ENCODE measurements at regions not wholly inside any gene's neighbourhood (a gene's known extent, or its start where the extent isn't known, plus 50 kb on each side); places are given as distances from the start of the nearest gene placed in this dataset.
A peak's percentile ranks its signal among the peaks of the same experiment; 100 is the strongest.

DNA sequence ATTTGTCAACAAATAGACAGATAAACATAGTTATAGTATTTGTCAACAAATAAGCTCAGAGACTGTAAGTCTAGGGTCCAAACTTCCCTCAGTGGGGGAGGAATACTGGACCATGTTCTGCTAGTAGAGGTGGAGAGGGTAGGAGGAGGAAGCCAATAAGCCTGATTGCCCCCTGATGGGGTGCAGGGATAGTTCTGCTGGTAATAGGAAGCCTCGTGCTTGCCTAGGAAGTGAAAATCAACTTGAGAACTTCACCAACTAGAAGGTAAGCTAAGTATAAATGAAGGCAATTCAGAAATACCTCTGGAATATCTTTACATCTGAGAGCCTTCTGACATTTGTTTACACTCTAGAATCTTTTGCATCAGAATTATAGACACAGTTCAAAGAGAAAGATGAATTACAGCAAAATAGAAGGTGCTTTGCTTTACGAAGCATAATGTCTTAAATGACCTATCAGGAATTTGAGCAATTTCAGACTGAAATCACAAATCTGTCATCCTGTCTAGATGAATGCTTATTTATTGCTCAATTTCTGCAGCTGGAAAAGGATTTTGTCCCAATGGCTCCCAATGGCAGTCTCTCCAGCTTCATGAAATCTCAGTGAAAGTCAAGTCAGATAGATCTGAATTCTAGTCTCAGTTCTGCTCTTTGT is 225.6 kb upstream of the TBC1D5 start:
- no peak for DNase-seq (ENCODE audit: low spot score in 2 of 2)
- no peak for FAIRE-seq

DNA sequence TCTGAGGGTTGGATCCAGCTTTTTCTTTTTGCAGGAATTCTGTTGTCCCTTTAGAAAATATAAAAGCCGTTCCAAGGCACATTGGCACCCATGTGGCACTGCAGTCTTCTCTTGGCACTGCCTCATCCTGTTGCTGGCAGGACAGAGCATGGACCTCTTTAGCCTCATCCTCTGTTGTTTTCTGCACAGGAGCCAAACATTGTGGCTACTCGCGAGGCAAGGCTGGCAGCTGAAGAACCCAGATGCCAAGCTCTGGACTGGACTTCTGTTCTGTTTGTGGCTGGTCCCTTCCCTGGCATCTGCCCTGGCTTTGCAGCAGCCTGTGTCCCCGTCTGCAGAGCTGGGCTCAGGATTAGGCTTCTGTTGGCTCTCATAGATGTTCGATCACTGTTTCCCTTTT is 224.7 kb upstream of the TBC1D5 start:
- peak; percentile 48 for FAIRE-seq

DNA sequence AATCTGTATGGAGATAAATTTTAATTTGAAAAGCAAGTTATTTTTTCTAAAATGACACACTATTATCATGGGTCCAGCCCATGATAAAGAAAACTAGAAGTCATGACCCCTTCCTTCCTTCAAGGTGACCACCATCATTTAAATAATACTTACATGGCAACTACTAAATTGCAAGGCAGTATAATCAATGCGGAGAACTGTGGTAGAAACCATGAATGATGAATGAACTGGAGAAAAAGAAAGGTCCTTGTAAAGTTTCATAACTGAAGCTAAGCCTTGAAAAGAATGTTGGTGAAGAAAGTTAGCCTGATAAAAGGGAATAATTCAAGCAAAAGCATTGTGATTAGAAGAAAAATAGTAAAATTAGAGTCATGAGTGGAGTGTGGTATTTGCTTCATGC is 222.9 kb upstream of the TBC1D5 start:
- FAIRE-seq (no peak), DNase-seq (ENCODE audit: low spot score in 2 of 2) (no peak)

More for the DNA sequence above, 224.7 kb upstream of the TBC1D5 start:
- DNase-seq (ENCODE audit: low spot score in 2 of 2) = peak; percentile 1 to 24

GRCh38 chr3:17964108-17964507 is 221.7 kb upstream of the TBC1D5 start:
- no peak for DNase-seq (ENCODE audit: low spot score in 2 of 2)
- FAIRE-seq = no peak

GRCh38 chr3:17955411-17955810 is 213.0 kb upstream of the TBC1D5 start:
- DNase-seq (ENCODE audit: low spot score in 2 of 2) = no peak
- FAIRE-seq = no peak

DNA sequence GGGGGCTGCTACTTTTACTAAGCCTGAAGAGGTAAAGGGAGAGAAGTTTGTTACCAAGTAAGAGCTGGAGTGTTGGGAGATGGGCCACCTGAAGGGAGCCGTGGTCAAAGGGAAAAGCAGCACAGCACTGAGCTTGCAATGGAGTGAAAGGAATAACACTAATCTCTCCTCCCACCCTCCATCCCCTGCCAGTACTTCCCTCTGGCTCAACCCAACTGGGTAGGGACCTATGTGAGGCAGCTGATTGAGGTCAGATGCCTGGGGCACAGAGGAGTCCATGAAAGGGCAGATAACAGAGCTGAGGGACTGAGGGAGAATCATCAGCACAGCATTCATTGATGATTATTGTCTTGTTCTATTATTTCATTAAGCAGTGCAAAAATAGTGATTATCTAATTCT is 212.4 kb upstream of the TBC1D5 start:
- DNase-seq (ENCODE audit: low spot score in 2 of 2) = no peak
- no peak for FAIRE-seq

GRCh38 chr3:17951241-17951640 is 208.8 kb upstream of the TBC1D5 start:
- FAIRE-seq (no peak), DNase-seq (ENCODE audit: low spot score in 2 of 2) (no peak)

GRCh38 chr3:17949101-17949500 is 206.7 kb upstream of the TBC1D5 start:
- DNase-seq (ENCODE audit: low spot score in 2 of 2) = no peak
- no peak for FAIRE-seq

GRCh38 chr3:17947833-17948232 is 205.4 kb upstream of the TBC1D5 start:
- FAIRE-seq = no peak
- DNase-seq (ENCODE audit: low spot score in 2 of 2) = no peak

DNA sequence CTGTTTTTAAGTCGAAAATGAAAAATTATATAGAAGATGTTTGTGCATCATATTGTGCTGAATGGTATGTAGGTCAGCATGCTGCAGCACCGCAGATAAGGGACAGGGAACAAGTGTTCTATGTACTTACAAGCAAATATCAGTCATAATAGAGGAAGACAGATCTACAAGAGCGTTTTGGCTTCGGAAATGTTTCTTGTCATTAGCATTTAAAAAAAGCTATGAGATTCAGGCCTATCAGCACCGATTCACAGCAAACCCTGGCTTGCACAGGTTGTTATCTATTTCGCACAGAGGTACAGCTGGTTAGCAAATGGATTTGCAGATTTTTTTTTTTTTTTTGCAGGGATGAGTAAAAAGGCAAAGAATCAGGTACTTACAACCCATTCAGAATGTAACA is 204.2 kb upstream of the TBC1D5 start:
- FAIRE-seq (no peak), DNase-seq (ENCODE audit: low spot score in 2 of 2) (no peak)

DNA sequence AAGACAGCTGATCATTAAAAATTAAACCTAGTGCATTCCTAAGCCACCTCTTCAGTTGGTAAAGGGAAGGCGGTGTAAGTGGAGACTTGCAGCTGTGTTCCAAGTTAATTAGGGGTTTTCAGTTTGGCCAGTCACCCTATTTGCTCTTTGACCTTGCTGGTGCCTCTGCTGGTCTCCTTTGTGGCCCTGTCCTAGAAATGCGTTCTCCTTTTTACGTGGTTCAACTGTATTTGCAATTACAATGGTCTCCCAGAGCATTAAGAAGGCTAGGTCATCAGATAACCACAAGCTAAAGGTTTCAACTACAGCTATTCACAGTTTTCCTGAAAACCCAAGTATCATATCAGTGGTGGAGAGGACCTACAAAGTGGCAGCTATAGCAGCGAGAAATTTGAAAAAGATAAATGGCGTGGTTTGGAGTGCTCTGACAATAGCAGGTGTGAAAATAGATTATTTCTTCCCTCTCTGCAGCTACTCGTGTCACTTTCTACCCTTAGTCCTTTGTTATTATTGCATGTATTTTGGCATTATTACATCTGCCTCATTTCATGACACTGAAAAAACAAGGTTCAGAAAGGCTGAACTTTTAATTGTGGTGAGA is 203.5 kb upstream of the TBC1D5 start:
- FAIRE-seq (no peak), DNase-seq (ENCODE audit: low spot score in 2 of 2) (no peak)

GRCh38 chr3:17945018-17945798 is 202.8 kb upstream of the TBC1D5 start:
- no peak for FAIRE-seq
- DNase-seq (ENCODE audit: low spot score in 2 of 2) = no peak

GRCh38 chr3:17942856-17943255 is 200.4 kb upstream of the TBC1D5 start:
- FAIRE-seq = no peak
- no peak for DNase-seq (ENCODE audit: low spot score in 2 of 2)

DNA sequence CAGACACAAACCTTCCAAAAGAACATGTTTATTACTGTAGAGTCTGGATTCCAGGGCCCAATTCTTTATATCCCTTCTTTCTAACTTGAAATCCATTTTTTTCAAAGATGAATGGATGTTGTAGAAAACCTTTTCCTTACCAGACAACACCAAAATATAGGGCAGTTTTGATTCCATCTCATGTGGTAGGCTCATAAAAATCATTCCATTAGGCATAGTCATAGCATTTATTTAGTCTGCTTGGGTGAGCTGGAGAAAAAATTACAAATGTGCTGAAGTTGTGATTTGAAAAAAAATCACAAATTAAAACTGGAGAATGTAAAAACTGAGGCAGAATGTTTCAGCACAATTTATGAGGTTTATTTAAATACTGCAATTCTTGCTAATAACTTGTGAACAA is 199.3 kb upstream of the TBC1D5 start:
- DNase-seq (ENCODE audit: low spot score in 2 of 2) (no peak), FAIRE-seq (no peak)

- DNase-seq (ENCODE audit: low spot score in 2 of 2) (no peak), FAIRE-seq (no peak)
These were observed 198.7 kb upstream of the TBC1D5 start for GRCh38 chr3:17941152-17941551.

GRCh38 chr3:17939157-17939556 is 196.7 kb upstream of the TBC1D5 start:
- FAIRE-seq = no peak
- DNase-seq (ENCODE audit: low spot score in 2 of 2) = no peak

DNA sequence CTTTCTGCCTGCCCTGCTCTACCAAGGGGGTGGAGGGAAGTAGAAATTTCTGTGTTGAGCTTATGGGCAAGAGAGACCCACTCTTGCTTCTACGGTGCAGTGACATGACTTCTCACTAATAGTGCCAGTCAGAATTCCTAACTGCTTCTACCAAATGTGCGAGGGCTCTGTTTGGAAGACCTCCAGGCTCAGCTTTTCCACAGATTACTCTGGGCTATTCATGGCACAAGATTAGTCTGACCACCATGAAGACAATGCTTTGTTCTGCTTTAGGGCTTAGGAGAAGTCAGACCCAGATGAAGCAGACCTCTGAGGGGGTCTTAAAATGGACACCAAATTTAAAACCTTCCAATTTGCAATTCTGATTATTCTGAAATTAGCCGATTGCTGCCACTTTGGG is 195.9 kb upstream of the TBC1D5 start:
- DNase-seq (ENCODE audit: low spot score in 2 of 2) = no peak
- FAIRE-seq = no peak

- DNase-seq (ENCODE audit: low spot score in 2 of 2) (no peak), FAIRE-seq (no peak)
These were observed 194.5 kb upstream of the TBC1D5 start for GRCh38 chr3:17936736-17937480.

GRCh38 chr3:17935222-17935621 is 192.8 kb upstream of the TBC1D5 start:
- FAIRE-seq (no peak), DNase-seq (ENCODE audit: low spot score in 2 of 2) (no peak)

- DNase-seq (ENCODE audit: low spot score in 2 of 2) = no peak
- FAIRE-seq = no peak
These were observed 189.8 kb upstream of the TBC1D5 start for GRCh38 chr3:17932136-17932771.

- DNase-seq (ENCODE audit: low spot score in 2 of 2) = no peak
- FAIRE-seq = no peak
These were observed 188.7 kb upstream of the TBC1D5 start for GRCh38 chr3:17931131-17931530.

All from frontal cortex (tissue), 3 donors.